Spleen (tissue), 7 donors: ENCODE measurements at regions not wholly inside any gene's neighbourhood (a gene's known extent, or its start where the extent isn't known, plus 50 kb on each side); places are given as distances from the start of the nearest gene placed in this dataset.

Source experiments
- CTCF ChIP-seq, 11 experiments: fragments of 200-600 bp in 7 of 11; fragments of 450-650 bp in 4 of 11; sonication (generic) in 4 of 11; IDR thresholded peaks in 8 of 11; conservative IDR thresholded peaks in 3 of 11; 1 replicate in 7 of 11; 2 replicates in 4 of 11; pipeline versions ENCODE4 v1.4.0 to v1.8.0; 2016 to 2021; ENCODE audit warnings: antibody characterized with exemption in 11 of 11, inconsistent platforms in 4 of 11, mild to moderate bottlenecking in 1 of 11
- POLR2A ChIP-seq, 3 donors: fragments of 450-650 bp; IDR thresholded peaks; one replicate each; pipeline ENCODE4 v1.5.1; 2017; ENCODE audit warnings: antibody characterized with exemption in 3 of 3, mild to moderate bottlenecking in 1 of 3
- POLR2AphosphoS5 ChIP-seq, 3 donors: sonication (generic); formaldehyde crosslinking; IDR thresholded peaks; one replicate each; pipeline ENCODE4 v1.5.1; 2017; ENCODE audit warnings: antibody characterized with exemption in 3 of 3
- donor health status: DM: no; HTN: no; CAD: no; lungs with moderate emphysema.
- donor health status: DM: no; HTN: no; CAD: no.
- donor health status: DM: no; HTN: no; CAD: no.

GRCh38 chr16:87042551-87043230 lies 274.5 kb downstream of the C16orf95 start:
- TF ChIP-seq POLR2AphosphoS5 (IDR thresholded peaks at IDR 0.05), result no peak
- TF ChIP-seq CTCF (IDR thresholded peaks at IDR 0.05 in 8 of 11, conservative IDR thresholded peaks at IDR 0.05 in 3 of 11), result no peak
- TF ChIP-seq POLR2A (IDR thresholded peaks at IDR 0.05), result no peak
